H1 (cell line): ENCODE measurements at regions not wholly inside any gene's neighbourhood (a gene's known extent, or its start where the extent isn't known, plus 50 kb on each side); places are given as distances from the start of the nearest gene placed in this dataset.

ENCODE experiments used
- CBX5 ChIP-seq: fragments of 300-800, 300-1000 bp; sonication (generic); IDR thresholded peaks from 2 replicates; pipeline ENCODE4 v1.7.1; 2016; ENCODE audit warnings: antibody characterized with exemption, low read length, low read depth
- SP2 ChIP-seq: IDR thresholded peaks from 2 replicates; pipeline ENCODE4 v1.6.1; 2012; ENCODE audit warnings: mild to moderate bottlenecking, low read length, inconsistent platforms

DNA sequence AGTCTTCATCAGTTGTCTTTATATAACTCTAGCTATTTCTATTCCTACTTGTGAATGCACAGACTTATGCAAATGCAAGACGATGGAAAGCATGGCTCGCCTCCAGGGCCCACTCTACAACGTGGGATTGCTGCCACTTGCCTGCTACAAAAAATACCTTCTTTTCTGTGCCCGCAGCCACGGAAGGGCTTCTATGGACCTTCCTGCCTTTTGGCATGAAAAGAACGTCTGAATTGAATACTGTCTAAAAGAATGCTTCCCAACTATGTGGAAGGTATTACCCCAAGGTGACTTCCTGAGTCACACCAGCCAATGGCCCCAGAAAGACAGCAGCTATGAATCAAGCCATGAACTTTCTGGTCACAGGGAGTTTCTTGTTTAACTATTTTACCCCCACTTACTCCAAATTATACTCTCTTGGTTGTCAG lies 261.2 kb downstream of the HIVEP2 start (continued):
- no peak for TF ChIP-seq SP2
- TF ChIP-seq CBX5 = no peak
